Activated CD8-positive, alpha-beta memory T cell treated with anti-CD3 and anti-CD28 coated beads for 48 hours (primary cell): ENCODE measurements at regions not wholly inside any gene's neighbourhood (a gene's known extent, or its start where the extent isn't known, plus 50 kb on each side); places are given as distances from the start of the nearest gene placed in this dataset.

ENCODE experiments used
- DNase-seq, 3 experiments: peaks; one replicate each; pipeline ENCODE4 v3.0.0-alpha.2; 2020; ENCODE audit warnings: low read depth in 2 of 3, low spot score in 2 of 3

GRCh38 chr1:11413986-11414391 is 65.0 kb upstream of the DISP3 start:
- no peak for DNase-seq

DNA sequence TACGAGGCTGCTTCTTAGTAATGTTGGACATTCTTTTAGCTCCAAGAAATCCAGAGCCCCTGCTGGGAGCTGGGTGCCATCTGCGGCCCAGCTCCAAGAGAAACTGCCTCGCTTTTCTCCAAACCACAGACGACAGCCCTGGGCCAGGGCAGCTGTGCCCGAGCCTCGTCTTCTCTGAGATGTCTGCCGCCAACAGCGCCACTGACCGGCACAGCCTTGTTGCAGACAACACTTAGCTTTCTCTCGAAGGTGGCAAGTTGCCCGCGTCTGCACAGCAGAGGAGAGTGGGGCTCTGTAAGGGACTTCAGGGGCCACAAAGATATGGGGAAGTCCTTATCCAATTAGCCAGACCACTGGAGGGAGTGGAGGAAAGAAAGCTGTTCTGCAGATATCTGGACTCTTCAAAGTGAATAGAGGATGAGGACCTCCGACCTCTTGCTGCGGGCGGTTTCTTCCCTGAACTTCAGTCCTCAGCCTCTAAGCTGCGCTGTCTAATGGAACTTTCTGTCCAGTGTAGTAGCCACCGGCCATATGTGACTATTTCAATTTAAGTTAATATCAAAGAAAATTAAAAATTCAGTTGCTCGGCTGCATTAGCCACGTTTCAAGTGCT is 63.9 kb upstream of the DISP3 start:
- DNase-seq, result no peak

DNA sequence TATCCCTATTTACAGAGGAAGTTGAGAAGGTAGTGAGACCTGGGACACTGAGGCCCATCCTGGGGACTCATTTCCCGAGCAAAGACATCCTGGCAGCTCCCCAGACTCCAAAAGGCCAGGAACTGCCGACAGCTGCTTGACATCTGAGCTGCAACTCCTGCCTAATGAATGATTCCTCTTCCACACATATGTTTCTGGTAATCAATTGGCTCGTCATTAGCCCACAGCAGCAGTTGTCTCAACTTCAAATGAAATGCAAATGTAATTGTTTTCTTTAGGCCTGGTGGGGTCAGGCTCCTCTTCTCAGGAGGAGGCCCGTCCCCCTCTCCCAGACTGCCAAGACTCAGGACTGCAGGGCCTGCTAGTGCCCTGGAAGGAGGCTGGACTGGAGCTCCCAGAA is 61.8 kb upstream of the DISP3 start:
- DNase-seq, result no peak

- no peak for DNase-seq
These were observed 60.9 kb upstream of the DISP3 start for GRCh38 chr1:11418056-11418455.

DNA sequence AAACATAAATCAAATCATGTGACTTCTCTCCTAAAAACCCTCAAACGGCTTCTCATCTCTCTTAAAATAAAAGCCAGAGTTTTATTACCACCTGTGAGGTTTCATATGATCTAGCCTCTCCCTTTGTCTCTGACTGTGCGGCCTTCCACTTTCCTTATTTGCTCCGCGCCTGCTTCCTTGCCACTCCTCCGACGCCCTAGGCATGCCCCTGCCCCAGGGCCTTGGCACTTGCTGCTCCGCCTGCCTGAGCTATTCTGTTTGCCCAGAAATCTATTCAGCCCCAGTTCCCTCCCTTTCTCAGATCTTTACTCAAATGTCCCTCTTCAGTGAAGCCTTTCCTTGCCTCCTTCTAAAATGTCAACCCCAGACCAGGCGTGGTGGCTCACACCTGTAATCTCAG is 57.5 kb upstream of the DISP3 start:
- no peak for DNase-seq

DNA sequence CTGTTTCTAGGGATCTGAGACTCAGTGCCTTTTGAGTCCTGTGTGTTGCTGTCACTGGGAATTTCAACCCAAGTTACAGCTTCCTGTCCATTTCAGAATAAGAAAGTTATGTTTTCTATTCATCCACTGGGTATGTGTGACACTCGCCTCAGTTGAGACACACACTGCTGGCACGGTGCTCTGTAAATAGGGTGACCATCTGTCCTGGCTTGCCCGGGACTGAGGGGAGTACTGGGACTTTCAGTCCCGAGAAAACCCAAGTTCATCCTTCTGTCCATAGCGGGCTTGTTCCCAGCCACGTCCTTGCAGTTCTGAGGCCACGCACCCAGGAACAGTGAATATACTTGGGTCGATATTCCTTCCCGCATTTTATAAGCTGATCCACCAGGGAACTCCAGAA is 56.3 kb upstream of the DISP3 start:
- DNase-seq, result no peak

DNA sequence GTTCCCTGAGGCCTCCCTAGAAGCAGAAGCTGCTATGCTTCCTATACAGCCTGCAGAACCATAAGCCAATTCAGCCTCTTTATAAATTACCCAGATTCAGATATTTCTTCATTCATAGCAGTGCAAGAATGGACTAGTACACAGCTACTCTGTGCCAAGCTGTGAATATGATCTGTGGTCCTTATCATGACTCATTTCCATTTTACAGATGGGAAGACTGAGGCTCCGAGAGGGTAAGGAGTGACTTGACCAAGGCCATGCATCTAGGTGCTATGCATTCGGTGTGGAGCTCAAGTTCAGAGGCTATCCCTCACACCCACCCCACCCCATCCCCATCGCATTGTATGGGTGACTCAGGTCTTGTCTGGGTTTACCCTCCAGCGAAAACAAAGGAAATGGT is 52.3 kb upstream of the DISP3 start:
- no peak for DNase-seq

- no peak for DNase-seq
These were observed 50.2 kb upstream of the DISP3 start for GRCh38 chr1:11428789-11429188.
